BLaER1 treated with 17β-estradiol and CSF1 and Interleukin-3, amounts not matched to agents 10 nM and 100 nM (cell line): ENCODE measurements at regions not wholly inside any gene's neighbourhood (a gene's known extent, or its start where the extent isn't known, plus 50 kb on each side); places are given as distances from the start of the nearest gene placed in this dataset.
"Not testable (repeated sequence)": the region's sequence is repeated elsewhere in the genome, so short reads cannot be mapped to it uniquely, and the experiment has no call there.

ENCODE experiments used
- H3K27ac ChIP-seq, 11 experiments: shearing (Covaris generic); formaldehyde crosslinking; 2 replicates each; pipeline ENCODE4 v1.8.1; 2022
- H3K27me3 ChIP-seq, 11 experiments: shearing (Covaris generic); formaldehyde crosslinking; 2 replicates each; pipeline ENCODE4 v1.8.1; 2022
- H3K36me3 ChIP-seq, 11 experiments: shearing (Covaris generic); formaldehyde crosslinking; 2 replicates each; pipeline ENCODE4 v1.8.1; 2022
- H3K4me1 ChIP-seq, 10 experiments: shearing (Covaris generic); formaldehyde crosslinking; 2 replicates each; pipeline ENCODE4 v1.8.1; 2022
- H3K4me2 ChIP-seq, 11 experiments: shearing (Covaris generic); formaldehyde crosslinking; 2 replicates each; pipeline ENCODE4 v1.8.1; 2022
- H3K4me3 ChIP-seq, 10 experiments: shearing (Covaris generic); formaldehyde crosslinking; 2 replicates each; pipeline ENCODE4 v1.8.1; 2022
- H3K9ac ChIP-seq, 11 experiments: shearing (Covaris generic); formaldehyde crosslinking; 2 replicates each; pipeline ENCODE4 v1.8.1; 2022
- H3K9me3 ChIP-seq, 11 experiments: shearing (Covaris generic); formaldehyde crosslinking; replicated peaks in 1 of 11; 2 replicates each; pipeline ENCODE4 v1.8.1; 2022
- H4K20me1 ChIP-seq, 11 experiments: shearing (Covaris generic); formaldehyde crosslinking; 2 replicates each; pipeline ENCODE4 v1.8.1; 2022
- Cebpa-rat ChIP-seq, 11 experiments: shearing (Covaris generic); IDR thresholded peaks; 2 replicates each; pipeline ENCODE4 v1.8.1; 2022

GRCh38 chr16:51255349-51255972 lies 104.4 kb upstream of the SALL1 start:
- no peak overlapping the region for H3K27ac ChIP-seq
- H3K4me2 ChIP-seq: no peak overlapping the region
- no peaks in the 10 kb centered on the region for H3K4me1 ChIP-seq
- no peaks in the 10 kb centered on the region for H4K20me1 ChIP-seq
- peaks cover 7 to 22% (median 14%) of the 10 kb centered on the region in 11 experiments; a peak in 21 of 22 replicates for H3K9me3 ChIP-seq
- TF ChIP-seq Cebpa-rat (IDR thresholded peaks at IDR 0.05): no peak
- H3K27me3 ChIP-seq: no peaks in the 10 kb centered on the region
- H3K4me3 ChIP-seq: no peak overlapping the region
- no peak overlapping the region for H3K9ac ChIP-seq
- no peaks in the 10 kb centered on the region for H3K36me3 ChIP-seq

GRCh38 chr16:51254390-51254789 lies 103.3 kb upstream of the SALL1 start:
- H3K27ac ChIP-seq, H3K27me3 ChIP-seq, H3K4me2 ChIP-seq, H3K4me3 ChIP-seq, H3K4me1 ChIP-seq, H3K9ac ChIP-seq, H4K20me1 ChIP-seq, H3K36me3 ChIP-seq: not testable (repeated sequence)
- H3K9me3 ChIP-seq: peaks cover 7 to 20% (median 14%) of the 10 kb centered on the region in 11 experiments; a peak in 21 of 22 replicates

- H3K9ac ChIP-seq: no peak overlapping the region
- no peak overlapping the region for H3K4me3 ChIP-seq
- no peaks in the 10 kb centered on the region for H3K36me3 ChIP-seq
- no peak overlapping the region for H3K27ac ChIP-seq
- H4K20me1 ChIP-seq: no peaks in the 10 kb centered on the region
- TF ChIP-seq Cebpa-rat (IDR thresholded peaks at IDR 0.05): no peak
- peaks cover 0 to 4% (median 0%) of the 10 kb centered on the region in 11 experiments; a peak in 2 of 22 replicates for H3K9me3 ChIP-seq
- no peaks in the 10 kb centered on the region for H3K4me1 ChIP-seq
- H3K27me3 ChIP-seq: no peaks in the 10 kb centered on the region
- no peak overlapping the region for H3K4me2 ChIP-seq
These were observed 97.1 kb upstream of the SALL1 start for GRCh38 chr16:51248217-51248616.

GRCh38 chr16:51245658-51245995 lies 94.6 kb upstream of the SALL1 start:
- H4K20me1 ChIP-seq: no peaks in the 10 kb centered on the region
- peaks cover 0 to 4% (median 0%) of the 10 kb centered on the region in 11 experiments; a peak in 2 of 22 replicates for H3K9me3 ChIP-seq
- H3K27me3 ChIP-seq: no peaks in the 10 kb centered on the region
- TF ChIP-seq Cebpa-rat (IDR thresholded peaks at IDR 0.05): no peak
- H3K9ac ChIP-seq: no peak overlapping the region
- H3K27ac ChIP-seq: no peak overlapping the region
- H3K4me2 ChIP-seq: no peak overlapping the region
- no peak overlapping the region for H3K4me3 ChIP-seq
- H3K36me3 ChIP-seq: no peaks in the 10 kb centered on the region
- H3K4me1 ChIP-seq: no peaks in the 10 kb centered on the region

GRCh38 chr16:51244887-51245657 lies 94.0 kb upstream of the SALL1 start:
- Histone ChIP-seq H3K4me2 (no peak overlapping the region), H3K27ac (no peak overlapping the region), H3K4me3 (no peak overlapping the region), H3K36me3 (no peaks in the 10 kb centered on the region), H3K27me3 (no peaks in the 10 kb centered on the region), H4K20me1 (no peaks in the 10 kb centered on the region), H3K4me1 (no peaks in the 10 kb centered on the region), H3K9me3 (peaks cover 0 to 4% (median 0%) of the 10 kb centered on the region in 11 experiments; a peak in 2 of 22 replicates), H3K9ac (no peak overlapping the region)
- TF ChIP-seq Cebpa-rat (IDR thresholded peaks at IDR 0.05): no peak

- no peak overlapping the region for H3K9ac ChIP-seq
- H3K27me3 ChIP-seq: no peaks in the 10 kb centered on the region
- no peaks in the 10 kb centered on the region for H3K36me3 ChIP-seq
- 0 out of 22 replicates have a peak, but pooled peaks cover 0 to 2% (median 0%) of the 10 kb centered on the region in 11 experiments for H3K9me3 ChIP-seq
- no peak overlapping the region for H3K27ac ChIP-seq
- TF ChIP-seq Cebpa-rat (IDR thresholded peaks at IDR 0.05): no peak
- H3K4me2 ChIP-seq: no peak overlapping the region
- H3K4me3 ChIP-seq: no peak overlapping the region
- no peaks in the 10 kb centered on the region for H4K20me1 ChIP-seq
- H3K4me1 ChIP-seq: no peaks in the 10 kb centered on the region
These were observed 92.9 kb upstream of the SALL1 start for GRCh38 chr16:51243936-51244436.

- H4K20me1 ChIP-seq: no peaks in the 10 kb centered on the region
- TF ChIP-seq Cebpa-rat (IDR thresholded peaks at IDR 0.05): no peak
- H3K36me3 ChIP-seq: no peaks in the 10 kb centered on the region
- no peak overlapping the region for H3K9ac ChIP-seq
- H3K4me1 ChIP-seq: no peaks in the 10 kb centered on the region
- H3K9me3 ChIP-seq: 0 out of 22 replicates have a peak, but pooled peaks cover 0 to 4% (median 0%) of the 10 kb centered on the region in 11 experiments
- H3K27ac ChIP-seq: no peak overlapping the region
- no peak overlapping the region for H3K4me3 ChIP-seq
- no peak overlapping the region for H3K4me2 ChIP-seq
- H3K27me3 ChIP-seq: no peaks in the 10 kb centered on the region
These were observed 91.4 kb upstream of the SALL1 start for GRCh38 chr16:51242296-51242994.

GRCh38 chr16:51239196-51239595 lies 88.1 kb upstream of the SALL1 start:
- Histone ChIP-seq H3K9ac (no peak overlapping the region), H3K27ac (no peak overlapping the region), H4K20me1 (no peaks in the 10 kb centered on the region), H3K4me3 (no peak overlapping the region), H3K4me1 (no peaks in the 10 kb centered on the region), H3K36me3 (no peaks in the 10 kb centered on the region), H3K4me2 (no peak overlapping the region), H3K27me3 (no peaks in the 10 kb centered on the region), H3K9me3 (0 out of 22 replicates have a peak, but pooled peaks cover 0 to 4% (median 0%) of the 10 kb centered on the region in 11 experiments)
- no peak for TF ChIP-seq Cebpa-rat (IDR thresholded peaks at IDR 0.05)

GRCh38 chr16:51237861-51238378 lies 86.8 kb upstream of the SALL1 start:
- Histone ChIP-seq H4K20me1 (no peaks in the 10 kb centered on the region), H3K4me1 (peaks cover 0 to 3% (median 0%) of the 10 kb centered on the region in 10 experiments; a peak in 1 of 20 replicates)

More at GRCh38 chr16:51237861-51238378, 86.8 kb upstream of the SALL1 start:
- Histone ChIP-seq H3K9me3 (0 out of 22 replicates have a peak, but pooled peaks cover 0 to 4% (median 0%) of the 10 kb centered on the region in 11 experiments), H3K36me3 (no peaks in the 10 kb centered on the region), H3K27me3 (no peaks in the 10 kb centered on the region), H3K9ac (no peak overlapping the region), H3K4me2 (no peak overlapping the region), H3K27ac (no peak overlapping the region), H3K4me3 (no peak overlapping the region)
- no peak for TF ChIP-seq Cebpa-rat (IDR thresholded peaks at IDR 0.05)
